AG08395 (cell line): ENCODE measurements at regions not wholly inside any gene's neighbourhood (a gene's known extent, or its start where the extent isn't known, plus 50 kb on each side); places are given as distances from the start of the nearest gene placed in this dataset.

Experiments used
- DNase-seq: peaks from one replicate; pipeline ENCODE4 v3.0.0; 2012; ENCODE audit warnings: mixed read lengths, low spot score

DNA sequence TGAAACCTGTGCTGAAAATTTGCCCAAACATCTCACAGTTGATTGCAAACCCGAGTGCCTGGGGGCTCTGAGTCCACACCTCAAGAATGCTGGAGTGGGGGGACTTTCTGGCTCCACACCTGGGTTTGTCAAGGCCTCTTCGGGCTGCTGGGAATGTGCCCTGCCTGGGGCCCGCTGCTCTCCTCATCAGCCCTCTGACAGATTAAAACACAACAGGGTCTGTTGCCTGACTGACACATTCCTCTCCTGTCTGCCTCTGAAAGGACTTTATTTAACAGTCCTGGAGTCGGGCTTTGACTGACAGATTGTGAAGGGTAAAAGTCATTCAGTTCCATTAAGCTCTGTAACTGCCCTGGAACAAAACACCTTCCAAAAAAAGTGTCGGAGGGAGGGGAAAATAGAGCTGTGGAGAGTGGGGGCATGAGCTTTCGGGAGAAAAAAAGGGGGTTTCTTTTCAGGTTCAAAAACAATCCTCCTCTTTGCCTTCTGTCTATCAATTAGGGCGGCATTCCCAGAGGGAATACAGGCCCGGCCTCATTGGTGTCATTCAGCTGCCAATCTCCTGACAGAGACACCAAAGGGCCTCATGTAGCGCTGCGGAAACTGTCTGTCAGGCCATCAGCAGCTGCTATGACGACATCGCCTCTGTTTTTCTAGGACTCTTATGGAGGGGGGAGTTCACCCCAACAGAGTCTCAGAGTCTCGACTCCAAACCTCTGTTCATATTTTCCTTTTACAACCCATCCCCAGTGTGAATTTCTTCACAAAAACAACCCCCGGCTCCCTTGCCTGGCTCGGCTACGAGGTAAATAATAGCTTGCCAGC is 398.8 kb upstream of the NFE2L3 start:
- DNase-seq, result no peak

DNA sequence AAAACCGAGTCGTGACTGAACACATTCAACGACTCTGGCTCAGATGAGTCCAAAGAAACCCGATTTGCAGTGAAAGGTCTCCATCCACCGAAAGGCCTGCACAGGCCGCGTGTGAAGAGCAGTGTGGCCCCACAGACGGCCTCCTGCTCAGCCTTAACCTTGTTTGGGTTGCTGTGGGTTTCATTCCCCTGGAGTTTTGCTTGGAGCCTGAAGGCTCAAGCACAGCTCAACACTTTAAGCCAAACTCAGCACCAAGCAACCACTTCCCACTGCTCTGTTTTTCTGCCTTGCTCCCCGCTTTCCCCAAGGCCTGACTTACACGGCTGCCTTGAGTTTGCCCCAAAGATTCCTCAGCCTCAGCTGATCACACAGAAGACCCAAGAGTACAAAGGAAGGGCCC is 398.2 kb upstream of the NFE2L3 start:
- DNase-seq, result no peak

DNA sequence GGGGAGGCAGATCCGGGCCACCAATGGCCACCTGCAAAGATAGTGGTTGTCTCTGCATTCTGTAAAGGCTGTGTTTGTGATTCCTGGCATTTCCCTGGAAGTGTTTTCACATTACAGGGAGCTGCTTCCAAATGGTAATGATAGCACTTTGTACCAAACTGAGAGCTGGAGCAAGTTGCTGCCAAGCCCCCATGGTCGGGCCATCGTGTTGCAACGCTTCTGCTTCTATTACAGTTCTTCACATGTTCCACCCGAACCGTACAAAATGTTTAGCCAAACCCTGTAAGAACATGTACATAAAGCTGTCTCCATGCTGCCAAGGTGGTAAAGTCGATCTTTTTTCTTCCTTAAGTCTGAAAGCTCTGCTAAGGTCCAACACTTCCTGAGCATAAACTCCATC is 397.7 kb upstream of the NFE2L3 start:
- no peak for DNase-seq

DNA sequence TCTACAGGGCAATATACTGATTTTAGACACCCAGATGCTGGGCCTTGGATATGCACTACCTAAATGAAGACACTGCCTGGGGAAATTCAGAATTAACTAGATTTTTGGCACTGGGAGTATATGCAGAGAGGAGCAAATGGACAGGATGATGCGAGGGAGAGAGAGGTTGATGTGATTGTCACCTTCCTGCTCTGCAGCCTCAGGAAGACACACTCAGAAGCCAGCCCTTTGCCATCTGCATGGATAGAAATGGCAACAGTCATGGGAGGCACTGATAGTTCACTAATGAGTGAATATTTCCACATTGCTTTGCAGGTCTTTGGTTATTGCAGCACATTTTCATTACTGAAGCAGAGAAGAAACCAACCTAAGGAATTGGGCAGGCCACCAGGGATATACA is 397.2 kb upstream of the NFE2L3 start:
- DNase-seq, result no peak

DNA sequence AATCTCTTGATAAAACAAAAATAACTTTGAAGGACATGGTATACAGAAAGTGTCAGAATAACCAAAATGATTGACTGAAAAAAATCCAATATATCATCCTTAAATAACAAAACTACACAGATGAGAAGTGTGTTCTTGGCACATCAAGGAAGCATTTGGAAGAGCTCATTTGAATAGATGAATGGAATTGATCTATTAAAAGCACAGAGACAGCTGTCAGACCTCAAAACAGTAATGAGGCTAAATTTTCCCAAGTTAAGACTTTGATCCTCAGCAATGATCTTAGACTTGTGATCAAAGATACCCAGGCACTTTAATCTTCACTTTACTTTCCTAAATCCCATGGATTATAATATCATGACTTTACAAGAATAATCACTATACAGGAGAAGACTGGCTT is 395.4 kb upstream of the NFE2L3 start:
- no peak for DNase-seq

DNA sequence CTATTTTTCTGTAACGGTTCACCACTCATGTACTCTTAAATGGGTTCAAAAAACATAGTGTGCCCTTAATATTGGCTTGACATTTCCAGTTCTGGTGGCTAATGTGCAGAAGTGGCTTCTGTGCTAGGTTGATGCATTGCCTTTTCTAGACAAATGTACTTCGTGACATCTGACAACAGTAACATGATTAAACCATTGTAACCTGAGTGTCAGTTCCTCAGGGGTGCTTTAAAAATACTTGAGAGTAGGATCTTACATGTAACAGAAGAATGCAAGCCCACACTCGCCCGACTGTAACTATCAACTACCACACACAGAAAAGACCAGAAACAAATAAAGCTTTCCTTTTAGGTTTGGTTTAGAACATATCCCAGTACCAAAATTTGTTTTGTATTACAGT is 393.4 kb upstream of the NFE2L3 start:
- DNase-seq, result no peak

DNA sequence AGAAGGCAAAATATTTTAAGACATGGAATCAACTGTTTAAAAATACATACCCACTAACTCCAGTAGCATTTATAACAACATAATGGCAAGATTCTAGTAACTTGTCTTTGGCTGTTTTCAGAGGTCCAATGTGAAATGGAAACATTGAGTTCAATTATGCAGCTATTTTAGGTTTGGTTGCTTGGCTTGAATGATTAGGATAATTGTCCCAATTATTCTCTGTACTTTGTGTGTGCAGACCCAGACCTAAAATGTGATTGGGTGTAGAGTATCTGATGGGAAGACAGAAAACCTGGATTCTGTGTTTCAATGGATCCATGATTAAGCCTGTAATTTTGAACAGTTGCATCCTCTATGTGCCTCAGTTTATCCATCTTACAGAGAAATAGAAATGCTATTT is 392.7 kb upstream of the NFE2L3 start:
- DNase-seq, result no peak

DNA sequence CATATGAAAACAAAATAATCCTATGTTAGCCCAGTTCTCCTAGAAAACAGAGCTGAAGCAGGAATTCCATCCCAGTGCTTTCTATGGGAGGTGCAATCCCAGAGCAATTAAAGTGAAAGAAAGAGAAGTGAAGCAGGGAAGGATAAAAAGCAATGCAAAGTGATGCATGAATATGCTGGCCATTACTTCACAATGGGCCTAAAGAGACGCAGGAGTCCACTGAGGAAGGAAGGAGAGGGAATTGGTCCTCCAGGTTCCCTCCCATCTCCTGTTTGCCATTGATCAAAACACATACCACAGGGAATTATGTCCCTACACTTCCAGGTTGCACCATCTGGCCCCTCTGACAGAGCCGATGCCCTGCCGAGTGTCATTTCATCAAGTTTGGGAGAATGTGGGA is 392.2 kb upstream of the NFE2L3 start:
- no peak for DNase-seq

DNA sequence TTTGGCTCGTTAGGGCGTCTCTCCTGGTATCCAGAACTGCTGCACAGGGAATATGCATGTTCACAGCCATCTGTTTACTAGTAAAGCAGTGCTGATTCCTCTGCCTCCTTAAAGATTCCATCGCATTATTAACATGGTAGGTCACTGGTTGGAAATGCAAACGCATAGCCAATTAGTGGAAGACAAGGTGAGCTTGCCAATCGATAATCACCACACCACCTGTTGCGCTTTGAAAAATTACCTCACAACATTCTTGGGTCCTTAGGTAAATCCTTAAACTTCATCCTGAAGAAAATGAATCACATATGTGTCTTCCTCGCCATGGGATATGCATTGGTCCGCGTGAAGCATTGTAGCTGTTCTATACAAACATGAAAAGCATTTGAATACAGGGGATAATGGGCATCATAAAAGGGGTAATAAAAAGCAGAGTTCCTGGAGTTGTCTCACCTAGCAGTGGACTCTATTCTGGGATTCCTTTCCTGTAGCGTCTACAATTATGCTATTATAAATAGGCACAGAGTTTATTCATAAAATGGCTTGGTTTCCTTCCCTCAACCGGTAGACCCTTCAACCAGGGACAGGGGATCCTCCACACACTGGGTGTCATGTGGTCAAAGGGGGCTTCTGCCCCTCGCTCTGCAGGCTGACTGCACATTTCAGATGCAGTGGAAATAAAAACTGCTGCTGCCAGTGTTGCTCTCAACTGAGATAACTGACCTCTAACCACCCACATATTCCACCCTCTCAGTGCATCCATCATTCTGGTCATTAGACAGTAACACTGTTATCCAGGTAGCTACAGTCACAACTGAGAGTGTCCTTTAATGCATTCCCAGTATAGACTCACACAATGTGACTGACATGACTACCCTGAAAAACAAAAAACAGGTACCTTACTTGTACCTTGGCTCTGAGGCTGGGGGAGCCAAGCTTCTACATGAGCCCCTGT is 389.2 kb upstream of the NFE2L3 start:
- no peak for DNase-seq

DNA sequence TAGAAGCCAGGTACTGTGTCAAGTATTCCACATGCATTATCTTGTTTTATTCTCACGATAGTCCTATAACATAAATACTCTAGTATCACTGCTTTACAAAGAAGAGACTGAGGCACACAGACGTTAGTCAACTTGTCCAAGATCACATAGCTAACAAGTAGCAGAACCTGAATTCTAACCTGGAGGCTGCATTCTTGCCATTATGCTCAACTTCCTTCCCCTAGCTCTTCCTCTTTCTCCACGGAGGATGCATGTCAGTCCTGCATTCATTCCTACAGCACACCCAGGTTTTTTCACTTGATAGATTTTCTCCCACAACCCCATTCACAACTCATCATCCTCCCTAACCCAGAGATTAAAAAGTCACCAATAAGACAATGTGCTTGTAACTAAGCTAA is 388.5 kb upstream of the NFE2L3 start:
- no peak for DNase-seq

DNA sequence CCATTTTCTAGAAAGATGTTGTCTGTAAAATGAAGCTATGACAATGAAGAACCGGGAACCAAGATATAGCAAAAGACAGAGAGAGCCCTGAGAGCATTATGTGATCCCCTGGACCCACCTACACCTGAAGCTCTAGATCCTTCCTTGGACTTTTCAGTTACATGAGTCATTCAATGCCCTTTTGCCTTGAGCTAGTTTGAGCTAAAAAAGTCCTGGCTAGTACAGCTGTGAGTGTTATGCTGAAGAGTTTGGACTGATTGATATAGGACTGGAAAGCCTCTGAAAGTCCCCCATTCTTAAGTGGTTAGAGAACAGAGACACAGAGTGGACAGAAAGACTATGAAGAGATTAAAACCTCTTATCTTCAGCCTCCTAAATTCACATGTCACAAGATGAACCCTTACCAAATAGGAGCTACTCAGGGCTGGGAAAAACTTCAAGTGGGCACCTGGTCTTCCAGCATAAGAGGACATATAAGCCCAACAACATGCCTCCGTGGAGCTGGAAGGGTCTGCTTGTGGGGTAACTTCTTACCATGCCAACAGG is 386.8 kb upstream of the NFE2L3 start:
- no peak for DNase-seq

DNA sequence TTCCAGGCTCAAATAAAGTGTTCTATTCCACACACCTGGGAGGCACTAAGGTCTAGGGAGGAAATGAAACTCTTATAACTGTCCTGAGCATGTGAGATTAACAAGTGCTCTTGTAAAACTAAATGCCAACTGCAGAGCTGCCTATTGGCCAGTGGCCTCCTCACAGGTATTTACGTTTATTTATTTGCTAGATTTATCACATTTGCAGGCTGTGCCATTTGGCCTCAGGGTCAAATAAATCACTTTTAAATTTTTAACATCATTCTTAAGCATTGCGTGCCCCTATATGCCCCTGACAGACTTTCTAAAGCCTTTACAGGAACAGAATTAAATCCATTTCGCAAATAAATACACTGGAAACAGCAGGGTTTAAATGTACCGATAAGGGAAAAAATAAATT is 381.8 kb upstream of the NFE2L3 start:
- DNase-seq, result no peak

DNA sequence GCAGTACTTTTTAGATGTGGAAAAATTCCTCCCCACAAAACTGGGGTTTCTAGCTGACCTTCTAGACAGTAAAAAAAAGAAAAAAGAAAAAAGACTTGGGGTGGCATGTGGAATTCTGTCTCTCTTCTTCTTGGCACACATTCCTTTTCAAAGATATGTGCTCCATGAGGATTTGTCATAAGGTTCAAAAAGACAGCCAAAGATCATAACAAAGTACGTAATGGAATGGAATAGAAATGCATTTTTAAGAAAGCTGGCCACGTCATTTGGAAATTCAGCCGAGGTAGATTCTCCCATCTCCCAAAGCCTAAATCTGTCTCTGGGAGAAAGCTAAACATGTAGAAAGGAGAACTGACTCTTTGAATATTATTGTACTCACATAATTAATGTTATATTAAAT is 381.3 kb upstream of the NFE2L3 start:
- DNase-seq, result no peak

DNA sequence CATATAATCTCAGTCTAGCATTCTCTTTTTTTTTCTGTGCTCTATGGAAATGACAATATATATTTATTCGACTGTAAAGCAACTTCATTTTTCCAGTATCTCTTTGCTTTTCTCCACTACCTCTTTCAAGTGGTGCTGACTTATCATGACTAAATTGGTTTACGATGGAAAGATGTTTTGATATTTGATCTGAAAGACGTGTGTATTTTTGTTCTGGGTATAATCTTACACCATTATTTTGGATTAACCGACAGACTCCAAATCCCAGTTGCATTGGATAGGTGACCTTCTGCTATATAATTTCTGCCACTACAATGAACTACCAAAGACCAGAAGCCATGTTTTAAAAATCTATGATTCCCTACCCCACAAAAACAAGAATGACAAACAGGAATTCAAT is 380.5 kb upstream of the NFE2L3 start:
- DNase-seq, result no peak

DNA sequence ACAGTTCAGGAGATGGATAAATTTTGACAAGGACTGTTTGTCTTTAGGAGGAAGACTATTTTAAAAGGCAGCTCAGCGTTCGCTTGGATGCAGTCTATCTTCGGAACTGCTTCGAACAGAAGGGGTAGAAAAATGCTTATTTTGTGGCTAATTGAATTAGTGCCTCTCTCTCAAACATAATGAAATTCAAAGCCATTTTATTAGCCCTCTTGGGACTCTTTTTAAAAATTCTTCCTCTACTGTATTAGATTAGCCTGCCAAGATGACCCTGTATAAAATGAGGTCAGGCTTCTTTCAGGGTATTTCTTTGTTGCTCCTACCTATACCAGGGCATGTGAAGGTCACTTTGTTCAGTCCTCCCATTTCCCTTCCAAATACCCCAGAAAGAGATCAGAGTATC is 379.2 kb upstream of the NFE2L3 start:
- no peak for DNase-seq

DNA sequence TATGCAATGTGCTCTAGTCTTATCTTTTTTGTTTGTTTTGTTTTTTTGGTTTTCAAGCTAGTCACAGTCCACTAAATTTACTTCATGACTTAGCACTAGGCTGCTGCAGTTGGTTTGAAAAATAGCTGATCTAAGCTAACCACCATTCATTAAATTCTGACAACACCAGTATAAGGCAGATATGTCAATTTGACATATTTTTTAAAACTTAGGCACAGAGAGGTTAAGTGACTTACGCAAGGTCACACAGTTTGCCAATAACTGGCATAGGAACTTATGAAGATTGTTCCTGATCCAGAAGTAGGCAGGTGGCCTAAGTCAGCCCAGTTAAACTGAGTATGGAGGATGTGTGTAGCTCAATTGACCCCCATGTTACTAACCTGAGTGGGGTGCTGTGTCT is 377.3 kb upstream of the NFE2L3 start:
- DNase-seq, result no peak

DNA sequence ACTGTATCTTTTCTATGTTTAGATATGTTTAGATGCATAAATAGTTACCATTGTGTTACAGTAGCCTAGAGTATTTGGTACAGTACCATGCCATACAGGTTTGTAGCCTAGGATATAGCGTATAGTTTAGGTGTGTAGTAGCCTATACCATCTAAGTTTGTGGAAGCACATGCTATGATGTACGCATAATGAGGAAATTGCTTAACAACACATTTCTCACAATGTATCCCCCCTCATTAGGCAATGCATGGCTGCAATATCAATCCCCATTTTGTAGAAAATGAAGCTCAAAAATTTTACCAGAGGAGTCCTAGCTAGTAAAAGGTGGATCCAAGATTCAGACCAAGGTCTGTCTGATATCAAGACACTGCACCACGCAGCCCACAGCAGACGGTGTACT is 376.4 kb upstream of the NFE2L3 start:
- no peak for DNase-seq

DNA sequence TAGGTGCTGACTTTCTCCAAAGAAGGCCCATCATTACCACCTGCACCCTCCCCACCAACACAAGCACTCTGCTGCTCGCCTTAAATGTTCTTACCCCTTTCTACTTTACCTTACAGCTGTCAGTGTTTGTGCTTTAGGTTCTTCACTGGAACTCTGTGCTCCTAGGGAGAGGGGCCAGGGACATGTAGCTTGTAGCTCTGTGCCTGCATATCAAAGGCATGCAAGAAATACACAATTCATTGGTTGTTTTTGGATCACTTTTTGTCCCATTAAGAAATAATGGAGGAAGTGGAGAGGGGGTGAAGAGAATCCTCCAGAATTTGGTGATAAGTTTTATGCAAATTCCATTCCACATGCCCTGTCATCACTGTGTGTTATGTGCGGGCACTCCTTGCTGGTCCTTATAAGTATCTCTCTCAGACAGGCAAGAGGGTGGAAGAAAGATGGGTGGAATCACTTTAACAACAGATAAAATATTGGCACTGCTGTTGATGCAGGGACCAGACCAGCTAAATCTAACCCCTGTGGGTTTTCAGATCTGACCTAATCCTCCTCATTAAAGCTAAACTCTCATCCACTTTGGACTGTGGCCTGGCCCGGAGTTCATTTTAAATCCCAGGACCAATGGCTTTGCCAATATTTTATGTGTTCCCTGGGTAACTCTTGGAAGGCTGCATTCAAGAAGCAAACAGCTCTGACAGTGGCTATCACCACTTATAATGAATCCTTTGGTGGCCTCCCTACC is 375.8 kb upstream of the NFE2L3 start:
- no peak for DNase-seq

DNA sequence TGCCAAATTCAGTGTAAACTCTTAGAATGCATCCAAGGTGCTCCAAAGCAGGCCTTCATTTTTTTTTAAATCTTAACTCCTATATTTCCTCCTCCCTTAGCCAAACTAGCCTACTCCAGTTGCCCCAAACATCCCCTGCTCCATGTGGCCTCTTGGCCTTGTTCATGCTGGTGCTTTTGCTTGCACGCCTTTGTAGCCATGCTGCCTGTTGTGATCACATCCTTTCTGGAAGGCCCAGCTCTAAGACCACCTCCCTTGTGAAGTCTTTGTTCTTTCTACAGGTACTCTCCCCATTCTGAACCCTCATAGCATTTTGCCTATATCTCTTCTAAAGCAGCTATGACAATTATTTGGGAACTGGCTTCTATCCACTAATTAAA is 375.3 kb upstream of the NFE2L3 start:
- DNase-seq, result no peak

DNA sequence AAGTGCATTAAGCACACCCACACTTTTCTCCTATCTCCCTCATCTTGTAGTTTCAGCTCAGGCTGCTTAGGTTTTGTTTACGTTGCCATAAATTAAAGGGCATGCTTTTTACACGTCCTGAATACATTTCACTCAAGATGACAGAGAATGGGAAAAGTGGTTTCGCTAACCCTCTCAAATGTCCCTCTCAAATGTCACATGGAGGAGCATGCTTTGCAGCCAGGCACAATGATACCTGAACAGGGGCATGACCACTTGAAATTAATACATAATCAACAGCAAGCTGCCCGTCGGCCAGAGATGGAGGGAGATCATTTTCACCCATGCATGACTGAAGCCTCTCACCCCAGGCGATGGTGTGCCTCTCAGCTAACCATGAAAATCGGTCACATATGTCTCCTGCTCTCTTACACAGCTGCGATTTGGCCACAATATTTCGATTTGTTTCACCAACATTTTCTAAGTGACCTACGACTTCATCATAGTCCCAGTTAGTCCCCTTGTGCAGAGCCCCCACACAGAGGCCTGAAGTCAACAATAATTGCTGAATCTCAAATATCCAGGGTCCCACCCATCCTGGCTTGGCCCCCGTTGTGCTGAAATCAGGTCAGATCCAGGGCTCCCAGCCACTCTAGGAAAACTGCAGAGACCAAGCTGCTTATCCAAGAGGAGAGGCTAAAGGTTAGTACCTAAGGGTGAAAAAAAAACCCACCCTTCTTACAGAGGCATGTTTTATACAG is 373.9 kb upstream of the NFE2L3 start:
- DNase-seq, result no peak

DNA sequence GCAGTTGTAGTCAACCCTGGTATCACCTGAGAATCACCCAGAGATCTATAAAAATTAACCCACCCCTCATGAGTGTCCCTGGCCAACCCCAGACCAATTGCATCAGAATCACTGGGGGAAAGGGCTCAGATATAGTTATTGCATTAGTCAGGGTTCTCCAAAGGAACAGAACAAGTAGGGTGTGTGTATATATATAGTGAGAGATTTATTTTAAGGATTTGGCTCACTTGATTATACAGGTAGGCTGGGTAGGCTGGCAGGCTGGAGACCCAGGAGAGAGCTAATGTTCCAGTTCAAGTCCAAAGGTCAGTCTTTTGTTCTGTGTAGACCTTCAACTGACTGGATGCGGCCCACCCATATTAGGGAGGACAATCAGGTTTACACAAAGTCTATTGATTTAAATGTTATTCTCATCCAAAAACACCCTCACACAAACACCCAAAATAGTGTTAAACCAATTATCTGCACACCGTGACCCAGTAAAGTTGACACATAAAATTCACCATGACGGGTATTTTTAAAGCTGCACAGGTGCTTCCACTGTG is 372.9 kb upstream of the NFE2L3 start:
- DNase-seq, result no peak
